ENCODE measurements at regions not wholly inside any gene's neighbourhood (a gene's known extent, or its start where the extent isn't known, plus 50 kb on each side); places are given as distances from the start of the nearest gene placed in this dataset.

GRCh38 chr5:161098516-161098915, 246.5 kb upstream of the ATP10B start:
- no peaks in the 10 kb centered on the region for H3K4me1 Mint-ChIP-seq (ENCODE audit: low read depth, unreplicated experiment)
- intact Hi-C loops (cut with micrococcal nuclease; ENCODE audit: unreplicated experiment): no loop called here
- no peaks in the 10 kb centered on the region for H3K9me3 Mint-ChIP-seq (ENCODE audit: low read depth, unreplicated experiment)

GRCh38 chr5:161096581-161096980, 244.6 kb upstream of the ATP10B start:
- no peak for DNase-seq
- intact Hi-C loops (cut with micrococcal nuclease; ENCODE audit: unreplicated experiment): no loop called here
- no peak overlapping the region for H3K4me3 Mint-ChIP-seq (ENCODE audit: low read depth, unreplicated experiment)
- no peak overlapping the region for H3K27ac Mint-ChIP-seq (ENCODE audit: unreplicated experiment)
- no peaks in the 10 kb centered on the region for H3K4me1 Mint-ChIP-seq (ENCODE audit: low read depth, unreplicated experiment)
- no peaks in the 10 kb centered on the region for H3K9me3 Mint-ChIP-seq (ENCODE audit: low read depth, unreplicated experiment)
- TF ChIP-seq CTCF (IDR thresholded peaks at IDR 0.05; ENCODE audit: unreplicated experiment): no peak
- no TSS peak for BruUV-seq (replicated peaks)
- CTCF ChIA-PET: no interaction called here
- no peaks in the 10 kb centered on the region for H3K36me3 Mint-ChIP-seq (ENCODE audit: insufficient read depth, unreplicated experiment)
- no peaks in the 10 kb centered on the region for H3K27me3 Mint-ChIP-seq (ENCODE audit: unreplicated experiment)

More at GRCh38 chr5:161098516-161098915, 246.5 kb upstream of the ATP10B start:
- Mint-ChIP-seq H3K4me3 (ENCODE audit: low read depth, unreplicated experiment) (no peak overlapping the region), H3K27me3 (ENCODE audit: unreplicated experiment) (no peaks in the 10 kb centered on the region), H3K36me3 (ENCODE audit: insufficient read depth, unreplicated experiment) (no peaks in the 10 kb centered on the region), H3K27ac (ENCODE audit: unreplicated experiment) (no peak overlapping the region)
- CTCF ChIA-PET: no interaction called here
- TF ChIP-seq CTCF (IDR thresholded peaks at IDR 0.05; ENCODE audit: unreplicated experiment): no peak
- BruUV-seq (replicated peaks): no TSS peak
- no peak for DNase-seq

- Mint-ChIP-seq H3K27ac (ENCODE audit: unreplicated experiment) (no peak overlapping the region), H3K36me3 (ENCODE audit: insufficient read depth, unreplicated experiment) (no peaks in the 10 kb centered on the region), H3K4me3 (ENCODE audit: low read depth, unreplicated experiment) (no peak overlapping the region), H3K4me1 (ENCODE audit: low read depth, unreplicated experiment) (no peaks in the 10 kb centered on the region), H3K27me3 (ENCODE audit: unreplicated experiment) (no peaks in the 10 kb centered on the region), H3K9me3 (ENCODE audit: low read depth, unreplicated experiment) (no peaks in the 10 kb centered on the region)
- BruUV-seq (replicated peaks): no TSS peak
- intact Hi-C loops (cut with micrococcal nuclease; ENCODE audit: unreplicated experiment): no loop called here
- peak; percentile 28 for DNase-seq
- CTCF ChIA-PET: interaction anchor here (0.6 kb wide), 1 partner anchor 162 kb away, joined by 4 read pairs; no protein-coding TSS in a partner anchor
- no peak for TF ChIP-seq CTCF (IDR thresholded peaks at IDR 0.05; ENCODE audit: unreplicated experiment)
Observed at GRCh38 chr5:161095953-161096352, 243.9 kb upstream of the ATP10B start.

GRCh38 chr5:161094411-161094810, 242.4 kb upstream of the ATP10B start:
- DNase-seq: no peak
- no peak for TF ChIP-seq CTCF (IDR thresholded peaks at IDR 0.05; ENCODE audit: unreplicated experiment)
- no peaks in the 10 kb centered on the region for H3K4me1 Mint-ChIP-seq (ENCODE audit: low read depth, unreplicated experiment)
- H3K36me3 Mint-ChIP-seq (ENCODE audit: insufficient read depth, unreplicated experiment): no peaks in the 10 kb centered on the region
- H3K27ac Mint-ChIP-seq (ENCODE audit: unreplicated experiment): no peak overlapping the region
- H3K9me3 Mint-ChIP-seq (ENCODE audit: low read depth, unreplicated experiment): peaks cover under 1% of the 10 kb centered on the region
- H3K27me3 Mint-ChIP-seq (ENCODE audit: unreplicated experiment): no peaks in the 10 kb centered on the region
- no TSS peak for BruUV-seq (replicated peaks)
- intact Hi-C loops (cut with micrococcal nuclease; ENCODE audit: unreplicated experiment): no loop called here
- H3K4me3 Mint-ChIP-seq (ENCODE audit: low read depth, unreplicated experiment): no peak overlapping the region
- CTCF ChIA-PET: no interaction called here

Measured in Calu3 (cell line).